ENCODE measurements at regions not wholly inside any gene's neighbourhood (a gene's known extent, or its start where the extent isn't known, plus 50 kb on each side); places are given as distances from the start of the nearest gene placed in this dataset.

DNA sequence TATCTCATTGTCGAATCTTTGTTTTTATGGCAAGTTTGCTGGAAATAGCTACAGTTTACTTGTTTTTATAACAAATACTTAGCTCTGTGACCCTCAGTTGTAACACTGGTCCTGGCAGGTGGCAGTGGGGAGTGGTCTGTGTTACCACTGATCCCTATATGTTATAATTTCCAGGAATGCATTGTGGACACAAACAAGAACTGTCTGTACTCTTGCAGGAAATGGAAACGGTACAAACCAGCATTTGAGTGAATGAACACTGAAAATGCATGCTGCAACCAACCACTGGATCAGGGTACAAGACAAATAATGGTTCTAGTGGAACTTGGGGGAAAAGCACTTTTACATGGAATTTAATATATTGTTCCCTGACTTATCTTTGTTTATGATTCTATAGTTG lies 66.5 kb upstream of the PJA2 start:
- Histone ChIP-seq H4K20me1 (ENCODE audit: low read depth, low read length) (no peaks in the 10 kb centered on the region), H3F3A (ENCODE audit: insufficient read depth) (no peaks in the 10 kb centered on the region; the same call in 1 of the 2 replicates), H3K36me3 (ENCODE audit: low read length) (no peaks in the 10 kb centered on the region), H3K4me3 (ENCODE audit: insufficient read depth, low read length, poor library complexity, severe bottlenecking) (no peak overlapping the region), H3K27ac (ENCODE audit: low read depth, low read length) (no peak overlapping the region), H3K79me2 (ENCODE audit: insufficient read depth, low read length) (no peaks in the 10 kb centered on the region), H3K9me2 (replicated peaks; ENCODE audit: insufficient read depth, low read length) (no peaks in the 10 kb centered on the region), H3K27me3 (ENCODE audit: low read length) (no peaks in the 10 kb centered on the region), H3K9ac (ENCODE audit: low read length) (no peak overlapping the region), H3K9me3 (ENCODE audit: insufficient read depth, low read length) (no peaks in the 10 kb centered on the region), H2AFZ (ENCODE audit: low read depth, low read length, severe bottlenecking) (no peak overlapping the region), H3K4me2 (ENCODE audit: low read depth, low read length, poor library complexity, severe bottlenecking) (no peak overlapping the region)
- no peak for TF ChIP-seq EZH2phosphoT487 (conservative IDR thresholded peaks at IDR 0.05; ENCODE audit: low read length)
- TF ChIP-seq, protein P1, sequence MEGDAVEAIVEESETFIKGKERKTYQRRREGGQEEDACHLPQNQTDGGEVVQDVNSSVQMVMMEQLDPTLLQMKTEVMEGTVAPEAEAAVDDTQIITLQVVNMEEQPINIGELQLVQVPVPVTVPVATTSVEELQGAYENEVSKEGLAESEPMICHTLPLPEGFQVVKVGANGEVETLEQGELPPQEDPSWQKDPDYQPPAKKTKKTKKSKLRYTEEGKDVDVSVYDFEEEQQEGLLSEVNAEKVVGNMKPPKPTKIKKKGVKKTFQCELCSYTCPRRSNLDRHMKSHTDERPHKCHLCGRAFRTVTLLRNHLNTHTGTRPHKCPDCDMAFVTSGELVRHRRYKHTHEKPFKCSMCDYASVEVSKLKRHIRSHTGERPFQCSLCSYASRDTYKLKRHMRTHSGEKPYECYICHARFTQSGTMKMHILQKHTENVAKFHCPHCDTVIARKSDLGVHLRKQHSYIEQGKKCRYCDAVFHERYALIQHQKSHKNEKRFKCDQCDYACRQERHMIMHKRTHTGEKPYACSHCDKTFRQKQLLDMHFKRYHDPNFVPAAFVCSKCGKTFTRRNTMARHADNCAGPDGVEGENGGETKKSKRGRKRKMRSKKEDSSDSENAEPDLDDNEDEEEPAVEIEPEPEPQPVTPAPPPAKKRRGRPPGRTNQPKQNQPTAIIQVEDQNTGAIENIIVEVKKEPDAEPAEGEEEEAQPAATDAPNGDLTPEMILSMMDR (IDR thresholded peaks at IDR 0.05; ENCODE audit: insufficient read depth, low read length, poor library complexity, severe bottlenecking): no peak

DNA sequence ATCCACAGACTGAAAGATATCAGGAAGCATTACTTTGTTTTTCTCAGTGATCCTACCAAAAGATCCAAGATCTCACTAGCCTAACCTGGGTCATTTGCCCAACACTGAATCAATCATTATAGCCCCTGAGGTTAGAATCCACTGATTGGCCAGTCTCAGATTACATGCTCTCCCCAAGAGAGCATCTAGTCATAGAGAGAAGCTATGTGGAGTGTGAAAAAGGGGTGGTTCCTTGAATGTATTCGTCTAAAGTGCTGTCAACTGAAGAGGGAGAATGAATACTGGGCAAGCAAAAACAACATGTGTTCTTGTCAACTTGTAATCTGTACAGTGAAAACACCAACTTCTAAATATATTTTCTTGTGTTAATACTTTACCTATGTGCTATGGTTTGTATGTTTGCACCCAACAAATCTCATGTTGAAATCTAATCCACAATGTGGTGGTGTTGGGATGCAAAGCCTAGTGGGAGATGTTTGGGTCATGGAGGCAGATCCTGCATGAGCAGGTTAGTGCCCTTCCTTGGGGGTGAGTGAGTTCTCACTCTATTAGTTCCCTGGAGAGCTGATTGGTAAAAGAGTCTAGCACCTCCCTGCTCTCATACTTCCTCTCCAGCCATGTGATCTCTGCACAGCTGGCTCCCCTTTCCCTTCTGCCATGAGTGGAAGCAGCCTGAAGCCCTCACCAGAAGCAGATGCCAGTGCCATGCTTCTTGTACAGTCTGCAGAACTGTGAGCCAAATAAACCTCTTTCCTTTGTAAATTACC lies 60.3 kb upstream of the PJA2 start:
- H3K27ac ChIP-seq (ENCODE audit: low read depth, low read length): no peak overlapping the region
- H3K9ac ChIP-seq (ENCODE audit: low read length): no peak overlapping the region
- H3K36me3 ChIP-seq (ENCODE audit: low read length): no peaks in the 10 kb centered on the region
- no peaks in the 10 kb centered on the region for H3F3A ChIP-seq (ENCODE audit: insufficient read depth)
- H4K20me1 ChIP-seq (ENCODE audit: low read depth, low read length): no peaks in the 10 kb centered on the region
- no peak overlapping the region for H2AFZ ChIP-seq (ENCODE audit: low read depth, low read length, severe bottlenecking)
- no peak for TF ChIP-seq EZH2phosphoT487 (conservative IDR thresholded peaks at IDR 0.05; ENCODE audit: low read length)
- TF ChIP-seq, protein P1 (IDR thresholded peaks at IDR 0.05; ENCODE audit: insufficient read depth, low read length, poor library complexity, severe bottlenecking): no peak
- H3K9me2 ChIP-seq (replicated peaks; ENCODE audit: insufficient read depth, low read length): no peaks in the 10 kb centered on the region
- H3K4me3 ChIP-seq (ENCODE audit: insufficient read depth, low read length, poor library complexity, severe bottlenecking): no peak overlapping the region
- H3K79me2 ChIP-seq (ENCODE audit: insufficient read depth, low read length): no peaks in the 10 kb centered on the region
- H3K4me2 ChIP-seq (ENCODE audit: low read depth, low read length, poor library complexity, severe bottlenecking): no peak overlapping the region
- no peaks in the 10 kb centered on the region for H3K9me3 ChIP-seq (ENCODE audit: insufficient read depth, low read length)
- H3K27me3 ChIP-seq (ENCODE audit: low read length): no peaks in the 10 kb centered on the region

DNA sequence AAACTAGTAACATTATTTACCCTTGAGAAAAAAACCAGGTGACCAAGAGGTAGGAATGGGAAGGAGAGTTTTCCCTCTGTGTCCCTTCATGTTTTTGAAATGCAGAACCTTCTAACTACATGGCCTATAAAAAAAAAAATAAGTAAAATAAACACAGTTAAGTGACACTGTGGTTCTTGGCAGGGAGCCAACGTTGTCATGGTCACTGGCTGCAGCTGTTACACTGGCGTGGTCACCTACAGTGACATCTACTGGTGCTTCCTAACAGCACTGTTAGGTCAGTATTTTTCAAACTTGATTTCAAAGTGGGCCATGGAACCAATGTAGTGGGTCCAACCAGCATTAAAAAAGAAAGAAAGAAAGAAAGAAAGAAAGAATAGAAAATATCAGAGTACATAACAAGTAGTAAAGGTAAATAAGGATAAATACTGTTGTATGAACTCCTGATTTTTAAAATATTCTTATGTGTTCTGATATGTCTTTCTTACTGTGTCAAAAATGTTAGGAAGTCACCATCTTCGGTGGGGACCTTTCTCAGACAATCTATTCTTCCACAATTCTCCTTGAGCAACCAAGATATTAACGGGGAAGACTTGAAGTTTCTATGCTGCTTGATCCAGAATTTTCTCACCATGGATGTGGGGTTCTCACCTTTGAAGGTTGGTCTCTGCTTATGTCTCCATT lies 59.1 kb upstream of the PJA2 start:
- Histone ChIP-seq H3K9me3 (ENCODE audit: insufficient read depth, low read length) (no peaks in the 10 kb centered on the region), H3K79me2 (ENCODE audit: insufficient read depth, low read length) (no peaks in the 10 kb centered on the region), H3K9me2 (replicated peaks; ENCODE audit: insufficient read depth, low read length) (no peaks in the 10 kb centered on the region), H3K27ac (ENCODE audit: low read depth, low read length) (no peak overlapping the region), H3K36me3 (ENCODE audit: low read length) (no peaks in the 10 kb centered on the region), H3K4me3 (ENCODE audit: insufficient read depth, low read length, poor library complexity, severe bottlenecking) (no peak overlapping the region), H3K9ac (ENCODE audit: low read length) (no peak overlapping the region), H4K20me1 (ENCODE audit: low read depth, low read length) (no peaks in the 10 kb centered on the region), H2AFZ (ENCODE audit: low read depth, low read length, severe bottlenecking) (no peak overlapping the region), H3K27me3 (ENCODE audit: low read length) (no peaks in the 10 kb centered on the region), H3F3A (ENCODE audit: insufficient read depth) (no peaks in the 10 kb centered on the region), H3K4me2 (ENCODE audit: low read depth, low read length, poor library complexity, severe bottlenecking) (peak overlapping the region; percentile 32)
- TF ChIP-seq EZH2phosphoT487 (conservative IDR thresholded peaks at IDR 0.05; ENCODE audit: low read length): no peak
- TF ChIP-seq, protein P1 (IDR thresholded peaks at IDR 0.05; ENCODE audit: insufficient read depth, low read length, poor library complexity, severe bottlenecking): peak; percentile 75

Data from SU-DHL-6 (cell line).